ENCODE measurements at regions not wholly inside any gene's neighbourhood (a gene's known extent, or its start where the extent isn't known, plus 50 kb on each side); places are given as distances from the start of the nearest gene placed in this dataset.

DNA sequence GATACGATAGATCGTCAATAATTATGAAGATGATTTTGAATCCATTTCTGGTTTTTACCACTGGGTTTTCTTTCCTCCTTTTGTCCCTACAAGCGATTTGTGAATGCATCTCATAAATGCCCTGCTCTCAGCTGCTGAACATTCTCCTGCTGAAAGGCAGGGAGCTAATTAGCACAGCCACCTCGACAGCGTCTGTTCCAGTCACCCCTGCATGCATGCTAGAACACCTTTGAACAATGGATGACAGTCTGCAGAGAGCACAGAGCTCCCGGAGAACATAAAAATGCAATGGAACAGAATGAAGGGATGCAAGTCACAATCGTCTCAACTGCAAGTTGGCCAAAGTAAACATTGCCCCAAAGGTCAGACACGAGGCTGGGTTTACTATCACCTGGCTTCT lies 105.8 kb downstream of the SLC35B3 start:
- no peak for DNase-seq (ENCODE audit: extremely low spot score)
- Histone ChIP-seq H3K27ac (replicated peaks in 1 of 4) (no peak overlapping the region), H3K4me3 (no peak overlapping the region), H3K4me1 (no peaks in the 10 kb centered on the region), H3K9me3 (no peaks in the 10 kb centered on the region), H3K36me3 (no peaks in the 10 kb centered on the region), H3K27me3 (no peaks in the 10 kb centered on the region)
- TF ChIP-seq POLR2A (IDR thresholded peaks at IDR 0.05; ENCODE audit: low read depth), result no peak
- no peak for TF ChIP-seq POLR2AphosphoS5 (IDR thresholded peaks at IDR 0.05)
- TF ChIP-seq EP300 (IDR thresholded peaks at IDR 0.05), result no peak
- TF ChIP-seq, protein P1, sequence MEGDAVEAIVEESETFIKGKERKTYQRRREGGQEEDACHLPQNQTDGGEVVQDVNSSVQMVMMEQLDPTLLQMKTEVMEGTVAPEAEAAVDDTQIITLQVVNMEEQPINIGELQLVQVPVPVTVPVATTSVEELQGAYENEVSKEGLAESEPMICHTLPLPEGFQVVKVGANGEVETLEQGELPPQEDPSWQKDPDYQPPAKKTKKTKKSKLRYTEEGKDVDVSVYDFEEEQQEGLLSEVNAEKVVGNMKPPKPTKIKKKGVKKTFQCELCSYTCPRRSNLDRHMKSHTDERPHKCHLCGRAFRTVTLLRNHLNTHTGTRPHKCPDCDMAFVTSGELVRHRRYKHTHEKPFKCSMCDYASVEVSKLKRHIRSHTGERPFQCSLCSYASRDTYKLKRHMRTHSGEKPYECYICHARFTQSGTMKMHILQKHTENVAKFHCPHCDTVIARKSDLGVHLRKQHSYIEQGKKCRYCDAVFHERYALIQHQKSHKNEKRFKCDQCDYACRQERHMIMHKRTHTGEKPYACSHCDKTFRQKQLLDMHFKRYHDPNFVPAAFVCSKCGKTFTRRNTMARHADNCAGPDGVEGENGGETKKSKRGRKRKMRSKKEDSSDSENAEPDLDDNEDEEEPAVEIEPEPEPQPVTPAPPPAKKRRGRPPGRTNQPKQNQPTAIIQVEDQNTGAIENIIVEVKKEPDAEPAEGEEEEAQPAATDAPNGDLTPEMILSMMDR (IDR thresholded peaks at IDR 0.05), result no peak
- intact Hi-C loops (cut with DNase I), result no loop called here
- WGBS, result 51% methylated on average over 8 of the region's 8 CpGs

DNA sequence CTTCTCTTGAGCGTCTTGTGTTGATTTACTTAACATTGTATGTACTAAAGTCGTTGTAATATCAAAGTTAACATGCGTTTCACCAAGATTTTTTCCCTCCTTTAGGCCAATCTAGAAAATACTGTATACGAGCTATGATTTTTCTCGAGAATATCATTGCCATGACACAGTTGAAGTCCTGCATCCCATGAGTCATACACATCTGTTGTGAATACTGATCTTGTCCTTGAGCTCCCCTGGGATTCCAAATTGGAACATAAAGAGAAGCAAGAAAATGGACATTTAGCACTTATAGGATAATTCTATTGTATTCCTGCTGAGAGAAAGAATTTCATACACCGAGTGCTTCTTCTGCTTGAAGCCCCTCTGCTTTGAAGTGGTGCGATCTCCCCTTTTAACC lies 109.6 kb downstream of the SLC35B3 start:
- WGBS, result 75% methylated on average over 7 of the region's 7 CpGs
- DNase-seq (ENCODE audit: extremely low spot score), result no peak
- intact Hi-C loops (cut with DNase I), result no loop called here

DNA sequence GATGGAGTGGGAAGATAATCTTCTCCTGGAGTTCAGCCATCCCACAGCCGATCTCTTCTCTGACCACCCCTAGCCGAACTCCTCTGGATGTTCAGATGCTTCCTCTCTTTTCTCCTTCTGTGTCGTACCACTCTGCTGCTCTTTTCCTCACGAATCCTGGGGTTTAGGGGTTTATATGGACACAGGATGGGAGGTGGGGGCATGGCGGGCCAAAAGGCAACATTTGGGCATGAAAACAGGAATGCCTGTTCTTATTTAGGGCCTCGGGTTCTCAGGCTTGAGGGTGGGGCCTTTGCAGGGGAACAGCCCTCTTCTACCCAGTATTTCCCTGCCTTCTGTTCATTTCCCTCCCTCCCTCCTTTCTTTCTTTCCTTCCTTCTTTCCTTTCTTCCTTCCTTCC lies 112.7 kb downstream of the SLC35B3 start:
- Histone ChIP-seq H3K36me3 (no peaks in the 10 kb centered on the region), H3K27me3 (no peaks in the 10 kb centered on the region), H3K4me1 (no peaks in the 10 kb centered on the region), H3K27ac (replicated peaks in 1 of 4) (no peak overlapping the region), H3K4me3 (no peak overlapping the region), H3K9me3 (no peaks in the 10 kb centered on the region)
- DNase-seq (ENCODE audit: extremely low spot score), result no peak
- intact Hi-C loops (cut with DNase I), result no loop called here
- 72% methylated on average over 6 of the region's 6 CpGs for WGBS
- TF ChIP-seq POLR2A (IDR thresholded peaks at IDR 0.05; ENCODE audit: low read depth) (no peak), POLR2AphosphoS5 (IDR thresholded peaks at IDR 0.05) (no peak), EP300 (IDR thresholded peaks at IDR 0.05) (no peak)
- TF ChIP-seq, protein P1 (IDR thresholded peaks at IDR 0.05), result no peak

More for the DNA sequence above, 109.6 kb downstream of the SLC35B3 start:
- no peaks in the 10 kb centered on the region for H3K4me1 ChIP-seq
- H3K27me3 ChIP-seq, result no peaks in the 10 kb centered on the region
- no peak overlapping the region for H3K27ac ChIP-seq (replicated peaks in 1 of 4)
- H3K4me3 ChIP-seq, result no peak overlapping the region
- no peaks in the 10 kb centered on the region for H3K9me3 ChIP-seq
- no peaks in the 10 kb centered on the region for H3K36me3 ChIP-seq
- TF ChIP-seq EP300 (IDR thresholded peaks at IDR 0.05) (no peak), POLR2A (IDR thresholded peaks at IDR 0.05; ENCODE audit: low read depth) (no peak), POLR2AphosphoS5 (IDR thresholded peaks at IDR 0.05) (no peak)
- TF ChIP-seq, protein P1 (IDR thresholded peaks at IDR 0.05), result no peak

DNA sequence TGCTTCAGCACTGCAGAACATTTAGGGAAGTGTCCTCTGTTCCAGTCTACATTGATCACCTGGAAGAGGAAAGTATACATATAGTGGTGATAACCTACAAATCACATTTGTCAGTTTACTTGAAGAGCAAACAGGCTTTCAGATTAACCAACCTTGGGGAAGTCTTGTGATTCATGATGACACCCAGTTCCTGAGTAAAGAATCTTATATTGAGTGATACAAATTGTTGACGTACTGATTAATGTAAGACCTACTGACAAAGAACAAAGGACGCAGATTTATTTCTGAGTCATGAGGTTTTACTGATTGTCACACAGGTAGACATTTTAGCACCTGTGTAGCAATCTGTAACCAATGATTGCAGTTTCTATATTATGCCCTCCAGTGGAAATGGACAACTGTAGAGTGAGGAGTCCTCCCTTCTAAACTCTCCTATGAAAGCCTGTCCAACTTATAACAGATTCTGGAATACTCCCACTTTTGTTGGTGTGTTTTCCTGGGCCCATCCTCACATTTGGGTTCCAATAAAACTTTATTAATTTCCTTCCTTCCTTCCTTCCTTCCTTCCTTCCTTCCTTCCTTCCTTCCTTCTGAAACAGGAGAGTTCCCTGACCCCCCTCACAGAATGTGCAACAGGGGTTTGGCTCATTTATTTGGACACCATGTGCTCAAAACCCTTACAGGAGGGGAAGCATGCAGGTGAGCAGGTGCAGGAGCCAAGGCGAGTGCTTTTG lies 113.5 kb downstream of the SLC35B3 start:
- DNase-seq (ENCODE audit: extremely low spot score), result no peak
- no peaks in the 10 kb centered on the region for H3K36me3 ChIP-seq
- WGBS, result 87% methylated on average over 3 of the region's 3 CpGs
- no peaks in the 10 kb centered on the region for H3K4me1 ChIP-seq
- intact Hi-C loops (cut with DNase I), result no loop called here
- H3K27ac ChIP-seq (replicated peaks in 1 of 4), result no peak overlapping the region
- TF ChIP-seq POLR2A (IDR thresholded peaks at IDR 0.05; ENCODE audit: low read depth) (no peak), POLR2AphosphoS5 (IDR thresholded peaks at IDR 0.05) (no peak), EP300 (IDR thresholded peaks at IDR 0.05) (no peak)
- TF ChIP-seq, protein P1 (IDR thresholded peaks at IDR 0.05), result no peak
- H3K4me3 ChIP-seq, result no peak overlapping the region
- H3K9me3 ChIP-seq, result no peaks in the 10 kb centered on the region
- H3K27me3 ChIP-seq, result no peaks in the 10 kb centered on the region

DNA sequence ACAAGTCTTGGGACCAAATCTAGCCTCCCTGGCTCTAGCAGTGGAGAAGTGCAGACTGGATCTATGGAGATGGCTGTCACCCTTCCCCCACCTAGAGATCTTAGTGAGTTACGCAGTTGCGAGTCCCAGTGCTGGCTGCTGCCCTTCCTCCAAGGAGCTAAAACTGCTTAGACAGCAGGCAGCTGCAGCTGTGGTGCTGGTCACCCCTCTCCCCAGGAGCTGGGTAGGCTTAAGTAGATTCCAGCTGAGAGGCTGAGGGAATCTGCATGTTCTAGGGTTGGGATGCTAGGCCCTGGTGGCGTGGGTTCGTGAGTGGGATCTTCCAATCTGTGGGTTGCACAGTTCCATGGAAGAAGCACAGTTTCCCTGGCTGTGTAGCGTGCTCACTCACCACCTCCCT lies 120.2 kb downstream of the SLC35B3 start:
- 96% methylated on average over 3 of the region's 5 CpGs for WGBS
- Histone ChIP-seq H3K27me3 (no peaks in the 10 kb centered on the region), H3K36me3 (no peaks in the 10 kb centered on the region), H3K4me3 (no peak overlapping the region), H3K27ac (replicated peaks in 1 of 4) (no peak overlapping the region), H3K9me3 (peaks cover 0 to 15% (median 11%) of the 10 kb centered on the region in 4 donors), H3K4me1 (no peaks in the 10 kb centered on the region)
- intact Hi-C loops (cut with DNase I), result no loop called here
- TF ChIP-seq POLR2AphosphoS5 (IDR thresholded peaks at IDR 0.05) (no peak), EP300 (IDR thresholded peaks at IDR 0.05) (no peak), POLR2A (IDR thresholded peaks at IDR 0.05; ENCODE audit: low read depth) (no peak)
- TF ChIP-seq, protein P1 (IDR thresholded peaks at IDR 0.05), result no peak
- DNase-seq (ENCODE audit: extremely low spot score), result no peak
